GM12878 (cell line): ENCODE measurements at regions not wholly inside any gene's neighbourhood (a gene's known extent, or its start where the extent isn't known, plus 50 kb on each side); places are given as distances from the start of the nearest gene placed in this dataset.

Experiments used
- ATAC-seq: fragments of 200-7000 bp; cut with Tn5 transposase; 3 replicates; pipeline ENCODE4 v1.9.1; 2020; ENCODE audit warnings: mild to moderate bottlenecking, moderate library complexity
- BruUV-seq: library from RNA; stranded (reverse); fragments of 400-500 nt; replicated peaks from 2 replicates; lab custom pipeline; 2021; lab: Mats Ljungman, UMichigan
- CTCF ChIA-PET: fragments of 300-600 bp; sonication (Branson Sonifier 250); formaldehyde crosslinking; extraction: SDS; loops from one replicate; lab custom pipeline; 2021; ENCODE audit warnings: inconsistent platforms; lab: Yijun Ruan, JAX
- POLR2A ChIA-PET: fragments of 350-600 bp; formaldehyde crosslinking; extraction: SDS; loops from one replicate; lab custom pipeline; 2021; ENCODE audit warnings: inconsistent platforms; lab: Charles Lee
- RAD21 ChIA-PET: fragments of 300-600 bp; sonication (Branson Sonifier 250); formaldehyde crosslinking; loops from one replicate; lab custom pipeline; 2023; ENCODE audit warnings: antibody characterized with exemption; ENCODE audit not compliant: unreplicated experiment; lab: Charles Lee
- SMC1A ChIA-PET: fragments of 300-600 bp; sonication (Branson Sonifier 250); formaldehyde crosslinking; loops from one replicate; lab custom pipeline; 2023; ENCODE audit not compliant: unreplicated experiment, uncharacterized antibody; lab: Charles Lee
- DNase-seq: peaks from one replicate; pipeline ENCODE4 v3.0.0-alpha.2; 2011; ENCODE audit warnings: low read depth, low spot score
- FAIRE-seq: peaks from 3 replicates; lab custom pipeline; 2011; peaks lifted over from hg19 to GRCh38; lab: Jason Lieb, UNC
- H2AFZ ChIP-seq: 2 replicates; pipeline ENCODE4 v1.6.0; 2011; ENCODE audit warnings: low read depth, low read length, control low read depth; ENCODE audit not compliant: control insufficient read depth
- H3K27ac ChIP-seq: 2 replicates; pipeline ENCODE4 v1.5.1; 2011; ENCODE audit warnings: control low read depth; ENCODE audit not compliant: control insufficient read depth, insufficient read depth
- H3K27me3 ChIP-seq, 2 experiments: replicated peaks in 1 of 2; 2 replicates each; pipeline versions ENCODE4 v1.6.0 to v1.6.1; 2011; ENCODE audit warnings: low read length in 1 of 2; ENCODE audit not compliant: control insufficient read depth in 2 of 2, insufficient read depth in 2 of 2
- H3K36me3 ChIP-seq, 2 experiments: 2 replicates each; pipeline ENCODE4 v1.5.1; 2011; ENCODE audit warnings: low read length in 1 of 2; ENCODE audit not compliant: control insufficient read depth in 2 of 2, insufficient read depth in 2 of 2
- H3K4me1 ChIP-seq: 2 replicates; pipeline ENCODE4 v1.6.1; 2011; ENCODE audit warnings: mild to moderate bottlenecking, low read length, moderate library complexity, mixed read lengths; ENCODE audit not compliant: control insufficient read depth, insufficient read depth
- H3K4me2 ChIP-seq: 2 replicates; pipeline ENCODE4 v1.6.0; 2011; ENCODE audit warnings: control low read depth; ENCODE audit not compliant: control insufficient read depth, insufficient read depth
- H3K4me3 ChIP-seq: fragments of 200-600 bp; sonication (generic); 2 replicates; pipeline ENCODE4 v1.5.1; 2016
- H3K79me2 ChIP-seq: 2 replicates; pipeline ENCODE4 v1.6.0; 2011; ENCODE audit warnings: low read length; ENCODE audit not compliant: control insufficient read depth, insufficient read depth
- H3K9ac ChIP-seq: 2 replicates; pipeline ENCODE4 v1.8.0; 2011; ENCODE audit warnings: low read length, control low read depth, mixed read lengths; ENCODE audit not compliant: control insufficient read depth, insufficient read depth
- H3K9me3 ChIP-seq: replicated peaks from 3 replicates; pipeline ENCODE4 v1.5.1; 2011; ENCODE audit warnings: mild to moderate bottlenecking, low read length; ENCODE audit not compliant: control insufficient read depth, insufficient read depth
- H4K20me1 ChIP-seq: 2 replicates; pipeline ENCODE4 v1.6.0; 2011; ENCODE audit not compliant: control insufficient read depth, insufficient read depth
- ASH2L ChIP-seq: fragments of 300-600, 200-600 bp; sonication (generic); IDR thresholded peaks from 2 replicates; pipeline ENCODE4 v1.6.1; 2017; ENCODE audit warnings: low read depth, mild to moderate bottlenecking, borderline replicate concordance
- BCL11A ChIP-seq: IDR thresholded peaks from 2 replicates; pipeline ENCODE4 v1.6.1; 2011; ENCODE audit warnings: low read depth, low read length
- CEBPZ ChIP-seq: fragments of 150-350 bp; IDR thresholded peaks from 2 replicates; pipeline ENCODE4 v1.6.1; 2016; ENCODE audit warnings: low read depth, low read length
- CHD2 ChIP-seq: IDR thresholded peaks from 2 replicates; pipeline ENCODE4 v1.6.1; 2011; ENCODE audit warnings: low read depth, low read length, improper control_type of control experiment, borderline replicate concordance
- DPF2 ChIP-seq: fragments of 450-650 bp; IDR thresholded peaks from 2 replicates; pipeline ENCODE4 v1.6.1; 2017; ENCODE audit warnings: mild to moderate bottlenecking
- EGR1 ChIP-seq, 2 experiments: IDR thresholded peaks; 1 replicate in 1 of 2; 2 replicates in 1 of 2; pipeline ENCODE4 v1.6.1; 2011 to 2012; ENCODE audit warnings: low read depth in 2 of 2, low read length in 2 of 2, borderline replicate concordance in 1 of 2, mild to moderate bottlenecking in 1 of 2, moderate library complexity in 1 of 2
- FOS ChIP-seq: IDR thresholded peaks from 3 replicates; pipeline ENCODE4 v1.6.1; 2011; ENCODE audit warnings: borderline replicate concordance; ENCODE audit not compliant: insufficient read length; ENCODE audit errors: extremely low read depth
- FOXK2 ChIP-seq: fragments of 450-650 bp; IDR thresholded peaks from 2 replicates; pipeline ENCODE4 v1.6.1; 2017; ENCODE audit warnings: mild to moderate bottlenecking, moderate library complexity
- KAT2A ChIP-seq: conservative IDR thresholded peaks from 2 replicates; pipeline ENCODE4 v1.6.1; 2011; ENCODE audit warnings: low read depth, low read length; ENCODE audit not compliant: control insufficient read depth
- POLR2A ChIP-seq: IDR thresholded peaks from 2 replicates; pipeline ENCODE4 v1.6.1; 2011; ENCODE audit warnings: low read depth, mild to moderate bottlenecking, low read length
- RCOR1 ChIP-seq: conservative IDR thresholded peaks from 2 replicates; pipeline ENCODE4 v1.6.1; 2012; ENCODE audit warnings: low read depth, low read length, improper control_type of control experiment
- RUNX3 ChIP-seq: IDR thresholded peaks from 2 replicates; pipeline ENCODE4 v1.6.1; 2012; ENCODE audit warnings: low read length, inconsistent platforms
- USF1 ChIP-seq: IDR thresholded peaks from 2 replicates; pipeline ENCODE4 v1.6.1; 2011; ENCODE audit warnings: borderline replicate concordance, low read depth, mild to moderate bottlenecking, moderate library complexity, mixed read lengths, low read length; ENCODE audit not compliant: insufficient read depth; ENCODE audit errors: extremely low read length
- ZNF384 ChIP-seq: IDR thresholded peaks from 2 replicates; pipeline ENCODE4 v1.6.1; 2012; ENCODE audit warnings: low read depth, mild to moderate bottlenecking, low read length, improper control_type of control experiment, borderline replicate concordance
- ZSCAN29 ChIP-seq: fragments of 450-650 bp; IDR thresholded peaks from 2 replicates; pipeline ENCODE4 v1.6.1; 2017; ENCODE audit warnings: mild to moderate bottlenecking, moderate library complexity
- WGBS: methylation state at CpG from one replicate; pipeline ENCODE4 v1.1.6; 2016; ENCODE audit warnings: low lambda C conversion rate; ENCODE audit not compliant: insufficient replicate concordance, insufficient coverage; ENCODE audit errors: missing lambda C conversion rate; 5-methylcytosine and 5-hydroxymethylcytosine counted together
- in situ Hi-C: fragments of 300-500 bp; cut with MboI; formaldehyde crosslinking; loops from 9 replicates; pipeline ENCODE4 v1.14.3; 2018; ENCODE audit warnings: mixed read lengths
- intact Hi-C: fragments of 100-400 bp; cut with micrococcal nuclease; formaldehyde crosslinking; loops from one replicate; pipeline ENCODE4 v1.14.2; 2022; ENCODE audit not compliant: unreplicated experiment

GRCh38 chr6:159487636-159488035, 205.4 kb downstream of the SOD2 start:
- intact Hi-C loops, result no loop called here
- no peak for FAIRE-seq
- no peak for ATAC-seq
- TF ChIP-seq USF1, result no peak
- H3K36me3 ChIP-seq, result no peaks in the 10 kb centered on the region
- H3K27ac ChIP-seq, result no peak overlapping the region
- peaks cover 0 to 2% of the 10 kb centered on the region in 2 experiments; a peak in 1 of 4 replicates for H3K27me3 ChIP-seq
- BruUV-seq, result no TSS peak
- H2AFZ ChIP-seq, result no peak overlapping the region
- WGBS, result 0% methylated on average over 2 of the region's 2 CpGs
- no peak for DNase-seq
- no peak overlapping the region for H3K9ac ChIP-seq
- no peaks in the 10 kb centered on the region for H3K4me1 ChIP-seq
- H3K79me2 ChIP-seq, result no peaks in the 10 kb centered on the region
- in situ Hi-C loops, result no loop called here
- no peak overlapping the region for H3K4me3 ChIP-seq
- no peak overlapping the region for H3K4me2 ChIP-seq
- no peaks in the 10 kb centered on the region for H3K9me3 ChIP-seq
- ChIA-PET CTCF (interaction anchor here (1.2 kb wide), 1 partner anchor 235 kb away, joined by 3 read pairs; no protein-coding TSS in a partner anchor), RAD21 (no interaction called here), SMC1A (no interaction called here), POLR2A (no interaction called here)
- no peaks in the 10 kb centered on the region for H4K20me1 ChIP-seq

GRCh38 chr6:159483259-159483658, 209.8 kb downstream of the SOD2 start:
- Histone ChIP-seq H3K4me3 (no peak overlapping the region), H3K9me3 (no peaks in the 10 kb centered on the region), H3K4me2 (no peak overlapping the region; the same call in 1 of the 2 replicates), H3K27me3 (no peaks in the 10 kb centered on the region; a peak in 1 of 4 replicates), H3K36me3 (no peaks in the 10 kb centered on the region), H3K27ac (no peak overlapping the region), H2AFZ (no peak overlapping the region), H3K4me1 (no peaks in the 10 kb centered on the region), H3K9ac (no peak overlapping the region), H3K79me2 (no peaks in the 10 kb centered on the region), H4K20me1 (no peaks in the 10 kb centered on the region)
- TF ChIP-seq ZSCAN29, result no peak
- TF ChIP-seq BCL11A, result no peak
- no peak for TF ChIP-seq POLR2A
- no peak for TF ChIP-seq ASH2L
- TF ChIP-seq KAT2A, result no peak
- TF ChIP-seq CEBPZ, result no peak
- no peak for TF ChIP-seq CHD2
- no peak for TF ChIP-seq FOS
- TF ChIP-seq EGR1 (IDR thresholded peaks at IDR 0.05; ENCODE audit: borderline replicate concordance in 1 of 2, low read depth in 2 of 2, low read length in 2 of 2), result no peak
- no peak for TF ChIP-seq FOXK2
- no peak for TF ChIP-seq ZNF384
- no peak for TF ChIP-seq RUNX3
- TF ChIP-seq RCOR1, result no peak
- no peak for TF ChIP-seq DPF2
- FAIRE-seq, result peak; percentile 18
- BruUV-seq, result no TSS peak
- ChIA-PET RAD21 (no interaction called here), CTCF (interaction anchor here (0.5 kb wide), 1 partner anchor 68 kb away, joined by 3 read pairs; no protein-coding TSS in a partner anchor), SMC1A (interaction anchor here (0.6 kb wide), 1 partner anchor 39 kb away, joined by 3 read pairs; no protein-coding TSS in a partner anchor), POLR2A (no interaction called here)
- no peak for ATAC-seq
- no peak for DNase-seq
- 2% methylated on average over 3 of the region's 3 CpGs for WGBS
- in situ Hi-C loops, result no loop called here
- intact Hi-C loops, result no loop called here
